Ecto neural progenitor cell (in vitro differentiated cells): ENCODE measurements at regions not wholly inside any gene's neighbourhood (a gene's known extent, or its start where the extent isn't known, plus 50 kb on each side); places are given as distances from the start of the nearest gene placed in this dataset.

Source experiments
- DNase-seq: peaks from one replicate; pipeline ENCODE4 v3.0.0-alpha.2; 2018; ENCODE audit warnings: low spot score

- no peak for DNase-seq
Observed at GRCh38 chr16:85173981-85174751, 61.9 kb upstream of the CIBAR2 start.

DNA sequence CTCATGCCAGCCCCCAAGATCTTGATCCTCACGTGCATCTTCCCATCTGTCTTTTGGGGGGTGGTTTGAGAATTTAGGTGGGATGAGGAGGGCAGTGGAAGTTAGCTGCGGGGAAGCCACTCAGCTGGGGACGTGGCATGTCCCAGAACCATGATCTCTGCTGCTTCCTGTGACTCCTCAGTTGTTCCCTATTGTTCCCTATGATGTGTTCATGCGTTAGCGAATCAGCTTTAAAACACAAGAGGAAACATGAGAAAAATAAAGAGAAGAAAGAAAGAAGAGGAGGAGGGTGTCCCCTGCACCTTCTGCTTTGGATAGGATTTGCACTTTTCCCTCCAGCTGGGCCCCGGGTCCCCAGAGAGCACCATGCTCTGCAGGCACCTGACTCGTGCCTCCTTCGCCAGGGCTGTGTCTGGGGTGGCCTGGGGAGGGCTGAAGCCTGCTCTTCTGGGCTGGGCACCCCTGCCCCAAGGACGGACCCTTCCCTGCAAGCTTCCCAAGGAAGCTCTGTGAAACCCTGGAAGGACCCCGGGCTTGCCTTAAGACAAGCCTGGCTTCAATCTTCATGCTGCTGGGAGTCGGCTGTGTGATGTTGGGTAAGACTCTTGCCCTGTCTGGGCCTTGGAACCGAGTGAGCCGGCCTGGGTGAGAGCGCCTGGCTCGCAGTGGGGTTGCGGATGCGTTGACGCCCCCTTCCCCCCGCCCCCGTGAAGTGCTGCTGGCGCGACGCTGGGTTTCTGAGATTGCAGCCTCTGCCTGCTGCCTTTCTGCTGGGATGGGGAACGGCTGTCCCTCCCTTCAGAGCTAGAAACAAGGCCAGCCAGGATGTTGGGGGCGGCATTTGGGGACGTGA, 62.8 kb upstream of the CIBAR2 start:
- no peak for DNase-seq

DNA sequence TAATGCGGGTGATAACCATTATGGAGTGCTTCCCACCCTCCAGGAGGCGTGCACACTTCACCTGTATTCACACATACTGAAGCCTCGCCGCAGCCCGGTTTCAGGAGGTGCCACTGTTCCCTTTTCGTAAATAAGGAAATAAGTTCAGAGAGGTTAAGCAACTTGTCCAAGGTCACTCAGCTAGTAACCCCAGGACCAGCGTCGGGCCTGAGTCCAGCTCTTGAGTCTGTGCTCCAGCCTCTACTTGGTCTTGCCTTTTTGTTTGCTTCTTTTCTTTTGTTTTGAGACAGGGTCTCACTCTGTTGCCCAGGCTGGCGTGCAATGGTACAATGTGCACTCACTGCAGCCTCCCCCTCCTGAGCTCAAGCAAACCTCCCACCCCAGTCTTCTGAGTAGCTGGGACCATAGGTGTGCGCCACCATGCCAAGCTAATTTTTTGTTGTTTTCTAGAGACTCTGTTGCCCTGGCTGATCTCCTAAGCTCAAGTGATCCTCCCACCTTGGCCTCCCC, 63.5 kb upstream of the CIBAR2 start:
- no peak for DNase-seq

DNA sequence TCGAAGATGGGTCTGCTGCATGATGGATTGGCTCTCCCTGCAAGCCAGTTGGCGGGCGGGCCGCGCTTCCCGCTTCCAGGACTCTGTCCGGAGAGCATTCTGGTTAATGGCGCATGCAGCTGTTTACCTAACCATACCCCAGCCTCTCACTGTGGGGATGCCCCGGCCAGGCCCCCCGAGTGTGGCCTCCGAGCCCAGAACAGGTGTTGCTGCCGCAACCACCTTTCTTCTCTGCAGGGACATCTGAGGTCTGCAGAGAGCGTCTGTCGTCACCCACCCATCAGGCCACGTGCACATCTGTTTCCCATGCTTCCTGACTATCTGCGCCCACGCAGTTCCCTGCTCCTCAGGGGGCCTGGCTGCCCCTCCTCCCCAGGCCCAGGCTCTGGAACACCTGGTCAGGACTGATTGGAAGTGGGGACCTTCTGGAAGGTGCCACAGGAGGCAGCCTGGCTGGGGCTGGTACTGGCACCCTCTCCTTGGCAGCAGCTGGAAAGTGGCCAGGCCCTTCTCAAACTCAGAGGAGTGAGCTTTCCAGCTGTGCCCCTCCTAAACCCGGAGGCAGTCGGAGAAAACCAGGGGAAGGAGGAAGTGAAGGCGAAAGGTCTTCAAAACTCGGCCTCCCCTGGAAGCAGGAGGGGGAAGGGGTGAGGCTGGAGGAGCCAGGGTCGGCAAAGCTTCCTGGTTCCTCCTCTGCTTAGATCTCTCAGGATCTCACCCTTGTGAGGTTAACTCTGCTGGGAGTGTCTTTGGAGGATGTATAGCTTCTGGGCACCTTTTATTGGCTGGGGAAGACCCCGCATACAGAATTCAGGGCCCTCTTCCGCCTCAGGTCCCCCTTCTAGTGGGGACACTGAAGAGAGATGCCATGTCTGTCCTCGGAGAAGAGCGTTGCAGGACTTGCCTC, 64.5 kb upstream of the CIBAR2 start:
- DNase-seq, result no peak

GRCh38 chr16:85177448-85177846, 65.2 kb upstream of the CIBAR2 start:
- DNase-seq, result no peak

GRCh38 chr16:85178006-85178591, 65.8 kb upstream of the CIBAR2 start:
- DNase-seq, result no peak

GRCh38 chr16:85178596-85178995, 66.3 kb upstream of the CIBAR2 start:
- no peak for DNase-seq

DNA sequence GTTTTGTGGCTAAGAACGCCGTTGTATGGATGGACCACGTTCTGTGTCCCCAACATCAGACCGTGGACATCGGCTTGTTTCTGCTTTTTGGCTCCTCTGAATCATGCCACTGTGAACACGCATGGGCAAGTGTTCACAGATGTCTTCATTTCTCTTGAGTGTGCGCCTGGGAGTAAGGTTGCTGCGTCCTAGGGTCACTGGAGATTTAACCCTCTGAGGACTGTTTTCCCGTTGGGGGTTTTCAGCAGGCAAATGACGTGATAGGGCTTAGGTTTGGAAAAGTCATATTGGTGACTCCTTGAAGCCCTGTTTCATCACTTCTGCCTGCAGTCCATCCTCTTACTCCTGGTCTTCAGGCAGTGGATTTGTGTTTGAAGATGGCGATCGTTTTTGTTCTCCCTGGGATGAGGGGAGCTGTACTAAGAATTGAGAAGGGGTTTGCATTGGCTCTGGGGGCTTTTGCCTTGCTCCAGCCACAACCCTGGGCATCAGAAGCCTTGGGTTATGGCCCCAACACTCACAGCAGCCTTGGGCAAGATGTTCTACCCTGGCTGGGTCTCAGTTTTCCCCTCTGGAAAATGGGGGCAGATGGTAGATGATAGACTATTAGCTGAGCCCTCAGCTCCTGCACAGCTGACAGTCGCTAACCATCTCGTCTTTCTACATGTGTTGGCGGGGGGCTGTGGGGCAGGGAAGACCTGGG, 67.2 kb upstream of the CIBAR2 start:
- DNase-seq, result no peak

DNA sequence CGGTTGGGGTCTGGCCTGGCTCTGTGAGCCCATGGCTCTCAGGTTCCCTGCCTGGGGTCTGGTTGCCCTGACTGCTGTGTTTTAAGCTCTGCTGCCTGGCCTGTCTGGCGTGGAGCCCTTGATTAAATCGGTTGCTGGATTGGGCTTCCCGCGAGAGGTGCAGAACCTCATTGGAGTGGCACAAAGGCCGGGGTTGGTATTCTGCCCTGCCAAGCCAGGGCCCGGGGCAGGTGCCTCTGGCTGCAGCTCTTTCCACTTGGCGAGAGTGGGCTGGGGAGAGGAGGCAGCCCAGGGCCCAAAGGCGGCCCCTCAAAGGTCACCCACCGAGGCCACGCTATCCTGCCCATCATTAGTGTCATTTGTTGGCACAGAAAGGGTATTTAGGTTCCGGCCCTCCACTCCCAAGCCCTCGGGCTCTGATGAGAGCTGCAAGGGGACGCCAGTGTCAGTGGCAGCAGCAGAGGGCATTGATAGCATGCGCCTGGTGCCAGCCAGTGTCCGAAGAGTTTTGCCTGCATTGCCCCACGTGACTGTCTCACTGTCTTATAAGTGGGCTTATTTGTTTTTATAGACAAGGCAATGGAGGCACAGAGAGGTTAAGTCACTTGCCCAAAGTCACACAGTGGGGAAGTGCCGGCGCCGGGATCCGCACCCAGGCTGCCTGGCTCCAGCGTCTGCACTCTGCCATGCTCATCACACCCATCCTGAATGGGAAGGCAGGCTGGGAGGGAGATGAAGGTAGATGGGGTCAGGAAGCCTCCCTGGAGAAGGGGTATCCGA, 68.0 kb upstream of the CIBAR2 start:
- no peak for DNase-seq

DNA sequence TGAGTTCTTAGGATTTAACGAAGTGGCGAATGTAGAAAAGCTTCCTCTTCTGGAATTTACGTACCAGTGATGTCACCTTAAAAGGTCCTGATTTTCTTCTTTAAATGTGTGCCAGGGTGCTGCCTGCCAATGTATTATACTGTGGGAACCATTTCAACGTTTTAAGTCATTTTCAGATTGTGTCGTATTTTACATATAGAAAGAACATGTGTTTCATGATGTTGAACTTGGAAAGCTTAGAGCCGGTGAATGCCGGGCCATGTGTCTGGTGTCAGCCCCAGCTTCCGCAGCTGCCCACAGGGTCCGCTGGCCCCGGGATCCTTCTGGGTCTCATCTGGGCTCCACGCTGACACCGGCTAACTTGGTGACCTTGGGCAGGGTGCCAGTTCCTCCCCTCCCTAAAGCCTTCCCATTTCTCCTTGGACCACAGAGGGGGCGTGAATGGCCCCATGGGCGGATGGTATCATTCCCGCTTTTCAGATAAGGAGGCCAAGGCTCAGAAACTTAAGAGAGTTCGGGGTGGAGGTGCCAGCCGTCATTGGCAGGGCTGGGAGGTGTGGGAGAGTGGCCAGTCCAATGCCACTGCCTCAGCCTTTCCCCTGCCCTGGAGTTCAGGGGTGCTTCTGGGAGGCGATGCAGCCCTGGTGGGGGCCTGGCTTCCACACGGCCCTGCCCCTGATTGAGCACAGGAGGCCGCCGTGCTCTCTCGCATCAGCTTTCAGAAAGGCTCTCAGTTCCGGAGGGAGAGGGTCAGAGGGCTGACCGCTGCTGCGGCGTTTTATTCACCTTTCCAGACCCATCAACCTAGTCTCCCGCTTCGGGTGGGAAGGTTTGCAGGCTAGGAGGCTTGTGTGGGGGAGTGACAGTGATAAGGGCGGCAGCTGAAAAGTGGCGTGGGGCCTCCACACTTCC, 68.8 kb upstream of the CIBAR2 start:
- DNase-seq, result no peak

DNA sequence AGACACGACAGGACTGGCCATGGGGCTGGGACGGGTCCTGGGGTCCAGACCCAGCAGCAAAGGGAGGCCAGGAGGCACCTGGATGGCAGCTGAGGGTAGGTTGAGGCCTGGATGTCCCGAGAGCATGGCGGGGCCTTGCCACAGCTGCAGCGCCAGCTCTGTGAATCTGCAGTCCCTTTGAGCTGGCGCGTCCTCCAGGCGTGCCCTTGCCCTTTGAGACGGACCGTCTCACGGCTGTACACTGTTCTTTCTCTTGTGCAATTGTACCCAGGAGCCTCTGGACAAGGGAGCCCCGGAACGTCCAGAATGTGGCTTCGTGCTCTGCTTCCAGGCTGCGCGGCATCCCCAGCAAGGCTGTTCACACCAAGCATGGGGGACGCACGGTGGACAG, 69.5 kb upstream of the CIBAR2 start:
- DNase-seq, result no peak

- DNase-seq, result no peak
Observed at GRCh38 chr16:85182286-85182685, 70.0 kb upstream of the CIBAR2 start.

DNA sequence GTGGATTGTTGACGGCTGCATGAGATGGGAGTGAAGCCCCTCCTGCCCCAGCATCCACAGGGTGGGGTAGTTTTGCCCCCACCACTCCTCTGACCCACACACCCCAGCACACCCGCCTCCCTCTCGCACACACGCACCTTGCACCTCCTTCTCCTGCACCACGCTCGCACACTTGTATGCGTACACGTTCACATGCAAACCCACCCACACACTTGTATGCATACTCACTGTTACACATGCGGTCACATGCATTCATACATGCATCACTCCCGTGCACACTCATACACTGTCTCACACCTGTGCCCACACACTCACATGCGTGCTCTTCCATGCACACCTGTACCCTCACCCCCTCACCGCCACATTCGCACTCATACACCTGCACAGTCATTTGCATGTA, 70.5 kb upstream of the CIBAR2 start:
- no peak for DNase-seq

- DNase-seq, result no peak
Observed at GRCh38 chr16:85183564-85183963, 71.3 kb upstream of the CIBAR2 start.

DNA sequence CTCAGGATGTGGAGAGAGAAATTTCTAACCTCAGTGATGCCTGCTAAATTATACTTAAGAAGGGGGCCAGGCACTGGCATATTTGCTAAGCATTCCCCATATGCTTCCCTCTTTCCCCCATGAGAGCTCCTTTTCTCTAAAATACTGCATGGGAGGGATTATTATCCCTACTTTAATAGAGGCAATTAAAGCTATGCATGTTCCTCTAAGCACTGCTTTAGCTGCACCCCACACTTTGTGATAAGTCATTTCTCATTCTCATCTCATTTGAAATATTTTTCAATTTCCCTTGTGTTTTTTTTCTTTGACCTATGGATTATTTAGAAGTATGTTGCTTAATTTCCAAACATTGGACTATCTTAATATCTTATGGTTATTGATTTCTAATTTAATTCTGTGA, 72.1 kb upstream of the CIBAR2 start:
- DNase-seq, result no peak

- no peak for DNase-seq
Observed at GRCh38 chr16:85185303-85186100, 73.2 kb upstream of the CIBAR2 start.

DNA sequence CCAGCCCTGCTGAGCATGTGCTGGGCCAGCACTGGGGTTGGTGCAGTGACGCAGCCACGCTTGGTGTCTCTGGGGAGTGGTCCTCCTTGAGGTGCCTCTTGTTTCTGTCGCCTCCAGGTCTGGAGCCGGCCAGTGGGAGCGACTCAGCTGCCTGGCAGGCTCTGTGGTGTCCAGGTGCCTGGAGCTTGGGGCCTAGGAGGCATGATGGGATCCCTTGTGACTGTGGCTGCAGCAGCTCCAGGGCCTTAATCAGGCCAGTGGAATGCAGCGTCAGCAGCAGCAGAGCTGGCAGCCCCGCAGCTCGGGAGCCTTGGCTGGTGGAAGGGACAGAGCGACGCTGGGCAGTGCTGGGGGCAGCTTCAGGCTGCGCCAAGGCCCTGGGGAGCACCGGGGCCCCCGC, 74.7 kb upstream of the CIBAR2 start:
- DNase-seq, result peak; percentile 62

DNA sequence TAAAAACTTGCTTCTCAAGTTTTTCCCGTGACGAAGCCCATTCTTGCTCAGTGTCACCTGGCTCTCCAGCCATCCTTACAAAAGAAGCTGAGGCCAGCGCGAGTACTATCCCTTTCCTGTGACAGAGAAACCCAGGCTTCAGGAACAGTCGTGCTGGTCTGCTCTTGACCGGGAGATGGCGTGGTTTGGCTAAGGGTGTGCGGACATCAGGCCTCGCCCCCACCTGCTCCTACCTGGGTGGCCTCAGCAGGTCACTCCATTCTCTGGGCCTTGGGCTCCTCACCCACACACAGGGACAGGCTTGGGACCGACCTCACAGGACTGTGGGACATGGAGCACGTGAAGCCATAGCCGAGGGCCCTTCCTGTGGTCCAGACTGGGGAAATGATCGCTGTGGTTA, 75.2 kb upstream of the CIBAR2 start:
- DNase-seq, result peak; percentile 60
